ENCODE measurements at regions not wholly inside any gene's neighbourhood (a gene's known extent, or its start where the extent isn't known, plus 50 kb on each side); places are given as distances from the start of the nearest gene placed in this dataset.

DNA sequence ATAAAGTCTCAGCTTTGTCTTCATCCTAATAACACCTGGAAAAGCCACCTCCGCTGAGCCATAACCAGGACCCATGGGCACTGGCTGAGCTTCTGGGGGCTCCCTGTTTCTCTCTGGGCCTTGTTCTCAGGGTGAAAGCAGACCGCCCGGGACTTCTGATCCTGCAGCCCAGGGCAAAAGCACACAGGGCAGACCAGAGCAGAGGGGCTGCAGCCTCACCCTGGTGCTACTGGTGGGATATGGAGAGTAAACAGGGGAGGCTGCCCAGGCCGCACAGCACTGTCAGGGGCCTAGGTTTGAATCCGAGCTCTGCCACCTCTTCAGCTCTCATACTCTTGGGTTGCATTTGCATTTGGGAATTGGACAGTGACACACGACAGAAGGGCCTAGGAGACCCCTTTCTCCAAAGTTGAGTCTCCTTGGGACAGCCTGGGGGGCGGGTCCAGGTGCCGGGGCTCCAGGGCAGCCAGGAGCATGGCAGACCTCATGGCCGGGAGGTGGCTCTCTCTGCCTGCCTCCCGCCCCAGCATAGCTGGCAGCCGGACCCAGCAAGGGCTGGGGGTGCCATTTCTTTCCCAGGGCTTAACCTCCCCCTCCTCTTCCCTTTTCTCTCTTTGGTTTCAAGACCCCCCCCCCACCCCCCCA is 164.9 kb downstream of the INHBB start:
- peaks cover 3% of the 10 kb centered on the region for H3K4me1 ChIP-seq (replicated peaks)
- WGBS = 95% methylated on average over 11 of the region's 11 CpGs

DNA sequence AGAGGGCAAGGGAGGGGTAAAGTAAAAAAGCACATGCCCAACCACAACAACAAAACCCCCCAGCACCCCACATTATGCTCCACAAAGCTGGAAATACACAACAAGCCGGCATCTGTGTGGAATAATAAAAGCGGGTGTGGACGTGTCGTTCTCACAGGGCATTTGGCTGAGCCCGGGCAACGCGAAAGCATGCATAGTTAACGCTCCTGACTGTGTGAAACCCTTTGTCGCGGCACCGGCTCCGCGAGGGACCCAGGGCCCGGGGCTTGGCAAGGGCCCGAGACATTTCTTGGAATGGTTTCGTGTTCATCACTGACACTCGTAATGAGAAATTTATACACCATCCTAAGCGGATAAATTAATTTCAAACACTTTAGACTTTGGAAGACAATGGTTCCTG is 165.6 kb downstream of the INHBB start:
- H3K36me3 ChIP-seq = no peaks in the 10 kb centered on the region
- no peak overlapping the region for H3K27ac ChIP-seq
- no peaks in the 10 kb centered on the region for H3K27me3 ChIP-seq (replicated peaks; ENCODE audit: insufficient read depth)
- DNase-seq (ENCODE audit: low spot score) = no peak
- no peaks in the 10 kb centered on the region for H3K9me3 ChIP-seq
- H3K4me3 ChIP-seq = no peak overlapping the region
- peaks cover 3% of the 10 kb centered on the region for H3K4me1 ChIP-seq (replicated peaks)
- TF ChIP-seq POLR2AphosphoS5 (IDR thresholded peaks at IDR 0.05) = no peak
- TF ChIP-seq, protein P1, sequence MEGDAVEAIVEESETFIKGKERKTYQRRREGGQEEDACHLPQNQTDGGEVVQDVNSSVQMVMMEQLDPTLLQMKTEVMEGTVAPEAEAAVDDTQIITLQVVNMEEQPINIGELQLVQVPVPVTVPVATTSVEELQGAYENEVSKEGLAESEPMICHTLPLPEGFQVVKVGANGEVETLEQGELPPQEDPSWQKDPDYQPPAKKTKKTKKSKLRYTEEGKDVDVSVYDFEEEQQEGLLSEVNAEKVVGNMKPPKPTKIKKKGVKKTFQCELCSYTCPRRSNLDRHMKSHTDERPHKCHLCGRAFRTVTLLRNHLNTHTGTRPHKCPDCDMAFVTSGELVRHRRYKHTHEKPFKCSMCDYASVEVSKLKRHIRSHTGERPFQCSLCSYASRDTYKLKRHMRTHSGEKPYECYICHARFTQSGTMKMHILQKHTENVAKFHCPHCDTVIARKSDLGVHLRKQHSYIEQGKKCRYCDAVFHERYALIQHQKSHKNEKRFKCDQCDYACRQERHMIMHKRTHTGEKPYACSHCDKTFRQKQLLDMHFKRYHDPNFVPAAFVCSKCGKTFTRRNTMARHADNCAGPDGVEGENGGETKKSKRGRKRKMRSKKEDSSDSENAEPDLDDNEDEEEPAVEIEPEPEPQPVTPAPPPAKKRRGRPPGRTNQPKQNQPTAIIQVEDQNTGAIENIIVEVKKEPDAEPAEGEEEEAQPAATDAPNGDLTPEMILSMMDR (IDR thresholded peaks at IDR 0.05) = no peak
- no peak for TF ChIP-seq POLR2A (IDR thresholded peaks at IDR 0.05)
- intact Hi-C loops (cut with DNase I) = no loop called here
- 10% methylated on average over 18 of the region's 18 CpGs for WGBS

More for the DNA sequence above, 164.9 kb downstream of the INHBB start:
- DNase-seq (ENCODE audit: low spot score) = no peak
- no peaks in the 10 kb centered on the region for H3K36me3 ChIP-seq
- H3K4me3 ChIP-seq = no peak overlapping the region
- TF ChIP-seq POLR2AphosphoS5 (IDR thresholded peaks at IDR 0.05) (no peak), POLR2A (IDR thresholded peaks at IDR 0.05) (no peak)
- TF ChIP-seq, protein P1 (IDR thresholded peaks at IDR 0.05) = no peak
- no peaks in the 10 kb centered on the region for H3K27me3 ChIP-seq (replicated peaks; ENCODE audit: insufficient read depth)
- intact Hi-C loops (cut with DNase I) = no loop called here
- H3K27ac ChIP-seq = no peak overlapping the region
- H3K9me3 ChIP-seq = no peaks in the 10 kb centered on the region

DNA sequence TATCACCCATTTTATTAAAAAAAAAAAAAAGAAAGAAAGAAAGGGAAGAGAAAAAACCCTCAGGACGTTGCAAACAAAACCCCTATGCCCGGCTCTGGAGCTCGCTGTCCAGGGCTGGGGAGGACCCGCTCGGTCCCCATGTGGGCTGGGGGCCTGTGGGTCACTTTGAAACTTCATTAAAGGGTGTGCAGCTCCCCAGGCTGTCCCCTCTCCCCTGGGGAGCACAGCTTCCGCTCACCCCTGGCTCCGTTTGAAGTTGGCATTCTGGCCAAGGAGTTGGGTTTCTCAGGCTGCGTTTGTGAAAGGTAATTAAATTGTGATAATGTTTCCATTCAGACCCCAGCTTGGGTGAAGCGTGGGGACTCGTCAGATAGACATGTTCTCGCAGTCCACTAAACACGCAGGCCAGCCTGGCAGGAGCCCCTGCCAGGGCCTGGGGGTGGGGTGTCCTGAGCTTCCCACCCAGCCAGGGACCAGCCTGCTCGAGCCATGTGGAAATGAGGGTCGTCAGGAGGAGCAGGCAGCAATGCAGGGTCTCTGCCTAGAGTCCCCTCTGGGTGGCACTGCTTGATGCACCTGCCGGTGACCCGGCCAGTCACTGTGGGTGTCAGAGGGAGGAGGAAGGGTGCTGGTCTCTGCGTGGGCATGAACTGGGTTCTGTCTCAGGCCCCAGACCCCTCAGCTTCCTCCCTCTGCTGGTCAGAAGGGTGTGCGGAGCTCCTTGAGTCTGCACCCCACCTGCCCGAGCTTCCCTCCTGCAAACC is 166.2 kb downstream of the INHBB start:
- Histone ChIP-seq H3K9me3 (no peaks in the 10 kb centered on the region), H3K4me1 (replicated peaks) (peaks cover 3% of the 10 kb centered on the region), H3K36me3 (no peaks in the 10 kb centered on the region), H3K27me3 (replicated peaks; ENCODE audit: insufficient read depth) (no peaks in the 10 kb centered on the region), H3K27ac (no peak overlapping the region), H3K4me3 (no peak overlapping the region)
- intact Hi-C loops (cut with DNase I) = no loop called here
- 55% methylated on average over 19 of the region's 19 CpGs for WGBS
- no peak for TF ChIP-seq POLR2A (IDR thresholded peaks at IDR 0.05)
- TF ChIP-seq, protein P1 (IDR thresholded peaks at IDR 0.05) = no peak
- no peak for TF ChIP-seq POLR2AphosphoS5 (IDR thresholded peaks at IDR 0.05)
- DNase-seq (ENCODE audit: low spot score) = no peak

DNA sequence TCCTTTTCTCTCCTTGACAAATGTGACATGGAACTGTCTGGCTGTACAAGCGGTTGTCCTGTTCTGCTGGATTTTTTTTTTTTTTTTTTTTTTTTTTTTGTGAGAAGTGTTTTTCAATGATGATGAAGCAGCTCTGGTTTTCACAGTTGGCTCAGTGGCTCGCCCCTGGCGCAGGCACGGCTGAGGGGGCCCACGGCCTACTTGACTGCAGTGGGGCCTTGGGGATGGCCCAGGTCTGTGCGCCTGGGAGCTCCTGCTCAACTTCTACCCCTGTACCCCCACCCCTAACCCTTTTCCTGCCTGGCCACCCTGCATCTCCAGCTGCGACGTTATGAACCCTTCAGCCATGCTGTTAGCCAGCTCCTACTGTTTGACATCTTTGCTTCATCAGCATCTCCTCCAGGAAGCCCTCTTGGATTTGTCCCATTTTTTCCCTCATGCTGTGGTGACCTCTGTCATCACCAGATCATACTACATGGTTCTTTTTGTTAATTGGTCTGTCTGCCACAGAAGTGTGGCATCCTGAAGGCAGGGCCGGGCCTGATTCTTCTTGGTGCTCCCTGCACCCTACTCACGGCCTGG is 167.9 kb downstream of the INHBB start:
- Histone ChIP-seq H3K27ac (no peak overlapping the region), H3K4me3 (no peak overlapping the region), H3K9me3 (no peaks in the 10 kb centered on the region), H3K4me1 (replicated peaks) (peaks cover 3% of the 10 kb centered on the region), H3K27me3 (replicated peaks; ENCODE audit: insufficient read depth) (no peaks in the 10 kb centered on the region), H3K36me3 (no peaks in the 10 kb centered on the region)
- no peak for TF ChIP-seq POLR2A (IDR thresholded peaks at IDR 0.05)
- TF ChIP-seq, protein P1 (IDR thresholded peaks at IDR 0.05) = no peak
- no peak for TF ChIP-seq POLR2AphosphoS5 (IDR thresholded peaks at IDR 0.05)
- DNase-seq (ENCODE audit: low spot score) = no peak
- intact Hi-C loops (cut with DNase I) = no loop called here
- WGBS = 94% methylated on average over 10 of the region's 10 CpGs
